Activated CD8-positive, alpha-beta memory T cell treated with anti-CD3 and anti-CD28 coated beads, Interleukin-2, amount 10 ng/mL, durations not matched to agents 7 days and 5 days (primary cell): ENCODE measurements at regions not wholly inside any gene's neighbourhood (a gene's known extent, or its start where the extent isn't known, plus 50 kb on each side); places are given as distances from the start of the nearest gene placed in this dataset.
"Not testable (repeated sequence)": the region's sequence is repeated elsewhere in the genome, so short reads cannot be mapped to it uniquely, and the experiment has no call there.

Source experiments
- ATAC-seq: fragments of 150-1000 bp; cut with Tn5 transposase; one replicate; pipeline ENCODE4 v1.10.0; 2021; ENCODE audit warnings: moderate library complexity
- CTCF ChIA-PET: fragments of 350-600 bp; sonication (Branson Sonifier 250); formaldehyde crosslinking; loops from one replicate; lab custom pipeline; 2021; ENCODE audit warnings: antibody characterized with exemption; lab: Charles Lee
- DNase-seq: peaks from one replicate; pipeline ENCODE4 v3.0.0-alpha.2; 2020
- H3K27ac Mint-ChIP-seq: one replicate; pipeline ENCODE4 v1.8.0; 2021; ENCODE audit warnings: mild to moderate bottlenecking, mixed read lengths
- H3K27me3 Mint-ChIP-seq: one replicate; pipeline ENCODE4 v1.8.0; 2021; ENCODE audit warnings: mixed read lengths
- H3K36me3 Mint-ChIP-seq: one replicate; pipeline ENCODE4 v1.8.0; 2021; ENCODE audit warnings: mild to moderate bottlenecking, mixed read lengths
- H3K4me1 Mint-ChIP-seq: one replicate; pipeline ENCODE4 v1.8.0; 2021; ENCODE audit warnings: mixed read lengths
- H3K4me3 Mint-ChIP-seq: one replicate; pipeline ENCODE4 v1.8.0; 2021; ENCODE audit warnings: mild to moderate bottlenecking, moderate library complexity, mixed read lengths
- H3K9me3 Mint-ChIP-seq: one replicate; pipeline ENCODE4 v1.8.0; 2022; ENCODE audit warnings: low read depth, mixed read lengths

- H3K4me3 Mint-ChIP-seq: not testable (repeated sequence)
These were observed 518.8 kb downstream of the MMUT start for GRCh38 chr6:48944276-48944675.

GRCh38 chr6:48933136-48933535 is 529.9 kb downstream of the MMUT start:
- Mint-ChIP-seq H3K27me3 (no peaks in the 10 kb centered on the region), H3K27ac (no peak overlapping the region), H3K4me3 (no peak overlapping the region), H3K9me3 (peaks cover 8% of the 10 kb centered on the region), H3K36me3 (no peaks in the 10 kb centered on the region), H3K4me1 (no peaks in the 10 kb centered on the region)
- no peak for ATAC-seq
- CTCF ChIA-PET: no interaction called here
- no peak for DNase-seq

More at GRCh38 chr6:48944276-48944675, 518.8 kb downstream of the MMUT start:
- H3K36me3 Mint-ChIP-seq, H3K27me3 Mint-ChIP-seq, CTCF ChIA-PET, H3K4me1 Mint-ChIP-seq, ATAC-seq, DNase-seq, H3K27ac Mint-ChIP-seq, H3K9me3 Mint-ChIP-seq: not testable (repeated sequence)

- no peak for DNase-seq
- peaks cover 6% of the 10 kb centered on the region for H3K9me3 Mint-ChIP-seq
- CTCF ChIA-PET: no interaction called here
These were observed 534.1 kb downstream of the MMUT start for GRCh38 chr6:48928937-48929336.

GRCh38 chr6:48922837-48923236 is 540.2 kb downstream of the MMUT start:
- DNase-seq (no peak), ATAC-seq (no peak)
- Mint-ChIP-seq H3K4me1 (no peaks in the 10 kb centered on the region), H3K27ac (no peak overlapping the region), H3K4me3 (no peak overlapping the region), H3K27me3 (no peaks in the 10 kb centered on the region), H3K36me3 (no peaks in the 10 kb centered on the region), H3K9me3 (peaks cover 2% of the 10 kb centered on the region)
- CTCF ChIA-PET: no interaction called here

More at GRCh38 chr6:48928937-48929336, 534.1 kb downstream of the MMUT start:
- Mint-ChIP-seq H3K27me3 (no peaks in the 10 kb centered on the region), H3K36me3 (no peaks in the 10 kb centered on the region), H3K4me1 (no peaks in the 10 kb centered on the region), H3K4me3 (no peak overlapping the region), H3K27ac (no peak overlapping the region)
- ATAC-seq: no peak

GRCh38 chr6:48919555-48919954 is 543.5 kb downstream of the MMUT start:
- Mint-ChIP-seq H3K4me1 (no peaks in the 10 kb centered on the region), H3K27ac (no peak overlapping the region), H3K36me3 (no peaks in the 10 kb centered on the region), H3K4me3 (no peak overlapping the region), H3K27me3 (no peaks in the 10 kb centered on the region), H3K9me3 (peaks cover 7% of the 10 kb centered on the region)
- DNase-seq (no peak), ATAC-seq (no peak)
- CTCF ChIA-PET: no interaction called here

GRCh38 chr6:48917233-48917632 is 545.8 kb downstream of the MMUT start:
- Mint-ChIP-seq H3K9me3 (peaks cover 8% of the 10 kb centered on the region), H3K27me3 (no peaks in the 10 kb centered on the region), H3K4me1 (no peaks in the 10 kb centered on the region), H3K4me3 (no peak overlapping the region), H3K36me3 (no peaks in the 10 kb centered on the region), H3K27ac (no peak overlapping the region)
- DNase-seq (no peak), ATAC-seq (no peak)
- CTCF ChIA-PET: no interaction called here

- peaks cover 8% of the 10 kb centered on the region for H3K9me3 Mint-ChIP-seq
- no peaks in the 10 kb centered on the region for H3K27me3 Mint-ChIP-seq
- CTCF ChIA-PET: no interaction called here
- H3K4me3 Mint-ChIP-seq: no peak overlapping the region
- ATAC-seq (no peak), DNase-seq (no peak)
- no peak overlapping the region for H3K27ac Mint-ChIP-seq
- H3K36me3 Mint-ChIP-seq: no peaks in the 10 kb centered on the region
- no peaks in the 10 kb centered on the region for H3K4me1 Mint-ChIP-seq
These were observed 546.4 kb downstream of the MMUT start for GRCh38 chr6:48916607-48917006.

- no peaks in the 10 kb centered on the region for H3K36me3 Mint-ChIP-seq
- DNase-seq (no peak), ATAC-seq (no peak)
- CTCF ChIA-PET: no interaction called here
- no peak overlapping the region for H3K4me3 Mint-ChIP-seq
- H3K4me1 Mint-ChIP-seq: no peaks in the 10 kb centered on the region
- H3K9me3 Mint-ChIP-seq: peaks cover 8% of the 10 kb centered on the region
- no peaks in the 10 kb centered on the region for H3K27me3 Mint-ChIP-seq
- H3K27ac Mint-ChIP-seq: no peak overlapping the region
These were observed 547.5 kb downstream of the MMUT start for GRCh38 chr6:48915591-48915990.

GRCh38 chr6:48912503-48912902 is 550.5 kb downstream of the MMUT start:
- H3K36me3 Mint-ChIP-seq: no peaks in the 10 kb centered on the region
- no peak overlapping the region for H3K4me3 Mint-ChIP-seq
- CTCF ChIA-PET: no interaction called here
- DNase-seq (no peak), ATAC-seq (no peak)
- H3K4me1 Mint-ChIP-seq: no peaks in the 10 kb centered on the region
- no peak overlapping the region for H3K27ac Mint-ChIP-seq
- no peaks in the 10 kb centered on the region for H3K27me3 Mint-ChIP-seq
- peaks cover 11% of the 10 kb centered on the region for H3K9me3 Mint-ChIP-seq

GRCh38 chr6:48904809-48905208 is 558.2 kb downstream of the MMUT start:
- no peaks in the 10 kb centered on the region for H3K27me3 Mint-ChIP-seq
- H3K36me3 Mint-ChIP-seq: no peaks in the 10 kb centered on the region
- no peaks in the 10 kb centered on the region for H3K4me1 Mint-ChIP-seq
- CTCF ChIA-PET: no interaction called here
- no peak overlapping the region for H3K27ac Mint-ChIP-seq
- H3K9me3 Mint-ChIP-seq: peaks cover 6% of the 10 kb centered on the region
- H3K4me3 Mint-ChIP-seq: no peak overlapping the region
- DNase-seq (no peak), ATAC-seq (no peak)

- CTCF ChIA-PET: no interaction called here
- no peak overlapping the region for H3K27ac Mint-ChIP-seq
- no peak for DNase-seq
- no peaks in the 10 kb centered on the region for H3K4me1 Mint-ChIP-seq
- H3K4me3 Mint-ChIP-seq: no peak overlapping the region
- no peaks in the 10 kb centered on the region for H3K27me3 Mint-ChIP-seq
- no peaks in the 10 kb centered on the region for H3K9me3 Mint-ChIP-seq
- no peak for ATAC-seq
- H3K36me3 Mint-ChIP-seq: no peaks in the 10 kb centered on the region
These were observed 568.6 kb downstream of the MMUT start for GRCh38 chr6:48894469-48894868.

- Mint-ChIP-seq H3K36me3 (no peaks in the 10 kb centered on the region), H3K27me3 (no peaks in the 10 kb centered on the region), H3K4me1 (no peaks in the 10 kb centered on the region), H3K4me3 (no peak overlapping the region), H3K27ac (no peak overlapping the region), H3K9me3 (no peaks in the 10 kb centered on the region)
- no peak for DNase-seq
- ATAC-seq: no peak
- CTCF ChIA-PET: no interaction called here
These were observed 570.0 kb downstream of the MMUT start for GRCh38 chr6:48893048-48893447.

- Mint-ChIP-seq H3K9me3 (no peaks in the 10 kb centered on the region), H3K36me3 (no peaks in the 10 kb centered on the region)
These were observed 571.7 kb downstream of the MMUT start for GRCh38 chr6:48891308-48891707.

GRCh38 chr6:48889429-48889828 is 573.6 kb downstream of the MMUT start:
- no peak for DNase-seq
- no peaks in the 10 kb centered on the region for H3K27me3 Mint-ChIP-seq
- H3K4me1 Mint-ChIP-seq: no peaks in the 10 kb centered on the region
- no peak overlapping the region for H3K4me3 Mint-ChIP-seq
- no peak for ATAC-seq
- CTCF ChIA-PET: no interaction called here
- H3K27ac Mint-ChIP-seq: no peak overlapping the region
- H3K36me3 Mint-ChIP-seq: no peaks in the 10 kb centered on the region
- H3K9me3 Mint-ChIP-seq: peaks cover 3% of the 10 kb centered on the region

More at GRCh38 chr6:48891308-48891707, 571.7 kb downstream of the MMUT start:
- Mint-ChIP-seq H3K27ac (no peak overlapping the region), H3K4me3 (no peak overlapping the region), H3K4me1 (no peaks in the 10 kb centered on the region), H3K27me3 (no peaks in the 10 kb centered on the region)
- CTCF ChIA-PET: no interaction called here
- no peak for DNase-seq
- ATAC-seq: no peak

- H3K27me3 Mint-ChIP-seq: no peaks in the 10 kb centered on the region
- CTCF ChIA-PET: no interaction called here
- peaks cover 5% of the 10 kb centered on the region for H3K9me3 Mint-ChIP-seq
These were observed 579.9 kb downstream of the MMUT start for GRCh38 chr6:48883116-48883515.

More at GRCh38 chr6:48883116-48883515, 579.9 kb downstream of the MMUT start:
- Mint-ChIP-seq H3K27ac (no peak overlapping the region), H3K4me1 (no peaks in the 10 kb centered on the region), H3K4me3 (no peak overlapping the region), H3K36me3 (no peaks in the 10 kb centered on the region)
- ATAC-seq (no peak), DNase-seq (no peak)
